ENCODE measurements at regions not wholly inside any gene's neighbourhood (a gene's known extent, or its start where the extent isn't known, plus 50 kb on each side); places are given as distances from the start of the nearest gene placed in this dataset.

DNA sequence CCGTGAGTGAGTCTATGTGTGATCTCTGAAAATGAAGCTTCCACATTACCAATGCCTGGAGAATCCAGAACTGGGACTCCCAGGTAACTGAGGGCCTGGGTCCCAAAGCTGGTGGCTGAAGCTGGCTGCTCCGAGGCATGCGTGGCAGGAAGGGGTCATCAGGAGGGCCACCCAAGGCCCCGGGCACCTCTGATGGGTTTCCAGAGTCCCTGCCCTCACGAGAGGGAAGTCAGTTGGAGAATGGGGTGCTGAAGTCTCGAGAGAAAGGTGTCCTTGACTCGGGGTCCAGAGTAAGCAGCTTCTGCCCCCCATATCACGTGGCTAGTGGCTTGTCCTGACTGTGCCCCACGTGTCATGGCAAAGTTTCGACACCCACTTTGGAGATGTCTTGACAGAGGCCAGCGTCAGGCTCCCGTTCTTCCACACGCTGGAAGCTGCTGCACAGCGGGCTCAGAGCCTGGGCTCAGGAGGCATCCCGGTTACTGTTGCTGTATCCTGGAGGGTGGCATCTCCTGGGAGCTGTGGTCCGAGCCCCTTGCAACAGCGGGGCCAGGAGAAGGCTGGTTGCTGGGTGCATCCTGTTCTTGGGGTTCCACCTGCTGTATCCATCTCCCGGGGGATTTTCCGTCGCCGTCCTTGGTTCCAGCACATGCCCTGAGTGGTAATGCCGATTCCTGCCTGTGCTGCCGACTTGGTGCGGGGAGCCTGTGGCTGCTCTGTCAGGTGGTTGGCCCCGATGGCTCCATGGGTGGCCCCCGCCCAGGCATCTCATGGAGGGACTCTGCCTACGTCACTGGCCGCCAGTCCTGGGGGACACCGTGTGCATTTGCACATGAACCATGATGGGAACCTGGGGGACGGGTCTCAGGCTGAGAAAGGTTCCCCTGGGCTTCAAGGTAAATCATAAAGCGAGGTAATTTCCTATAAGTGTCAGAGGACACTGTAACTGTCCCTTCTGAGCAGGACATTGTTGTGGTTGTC is 183.3 kb upstream of the HDAC4 start (continued):
- TF ChIP-seq, protein P1, sequence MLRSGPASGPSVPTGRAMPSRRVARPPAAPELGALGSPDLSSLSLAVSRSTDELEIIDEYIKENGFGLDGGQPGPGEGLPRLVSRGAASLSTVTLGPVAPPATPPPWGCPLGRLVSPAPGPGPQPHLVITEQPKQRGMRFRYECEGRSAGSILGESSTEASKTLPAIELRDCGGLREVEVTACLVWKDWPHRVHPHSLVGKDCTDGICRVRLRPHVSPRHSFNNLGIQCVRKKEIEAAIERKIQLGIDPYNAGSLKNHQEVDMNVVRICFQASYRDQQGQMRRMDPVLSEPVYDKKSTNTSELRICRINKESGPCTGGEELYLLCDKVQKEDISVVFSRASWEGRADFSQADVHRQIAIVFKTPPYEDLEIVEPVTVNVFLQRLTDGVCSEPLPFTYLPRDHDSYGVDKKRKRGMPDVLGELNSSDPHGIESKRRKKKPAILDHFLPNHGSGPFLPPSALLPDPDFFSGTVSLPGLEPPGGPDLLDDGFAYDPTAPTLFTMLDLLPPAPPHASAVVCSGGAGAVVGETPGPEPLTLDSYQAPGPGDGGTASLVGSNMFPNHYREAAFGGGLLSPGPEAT (IDR thresholded peaks at IDR 0.05; ENCODE audit: low read depth): no peak
- TF ChIP-seq CEBPB (IDR thresholded peaks at IDR 0.05; ENCODE audit: borderline replicate concordance in 1 of 2, low read depth in 2 of 2, low read length in 2 of 2) (no peak), ATF7 (IDR thresholded peaks at IDR 0.05; ENCODE audit: low read depth) (no peak), ETV6 (conservative IDR thresholded peaks at IDR 0.05 in 1 of 2, IDR thresholded peaks at IDR 0.05 in 1 of 2; ENCODE audit: borderline replicate concordance in 1 of 2, low read depth in 1 of 2) (no peak)

DNA sequence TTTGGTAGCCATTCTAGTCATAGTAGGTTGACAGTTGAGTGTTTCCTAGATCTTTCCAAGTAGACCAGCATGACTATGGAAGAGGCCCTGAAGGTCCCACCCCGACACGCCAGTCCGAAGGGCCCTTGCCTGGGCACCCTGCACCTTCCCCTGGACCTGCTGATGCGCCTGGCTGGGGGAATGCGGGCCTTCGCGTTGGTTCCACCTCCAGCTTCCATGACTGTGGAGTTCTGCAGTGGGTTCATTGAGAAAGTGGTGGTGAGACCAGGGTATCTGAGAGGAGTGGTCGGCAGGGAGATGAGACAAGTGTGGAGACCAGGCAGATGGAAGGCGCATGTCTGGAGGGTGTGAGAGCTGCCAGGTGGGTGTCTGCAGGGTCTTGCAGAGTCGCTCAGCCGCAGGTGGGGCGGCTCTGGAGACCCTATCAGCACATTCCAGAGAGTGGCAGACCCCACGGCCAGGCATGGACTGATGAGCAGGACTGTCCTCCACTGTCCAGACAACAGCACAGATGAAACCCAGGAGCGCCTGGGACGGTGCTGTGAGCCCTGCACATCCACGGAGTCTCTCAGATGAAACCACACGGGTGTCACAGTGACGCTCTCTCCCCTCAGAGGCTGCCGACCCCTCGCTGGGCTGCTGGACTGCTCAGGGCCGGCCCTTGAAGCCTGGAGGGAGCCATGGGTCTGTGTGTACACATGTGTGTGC is 182.5 kb upstream of the HDAC4 start:
- in situ Hi-C loops (cut with MboI): no loop called here
- H3K36me3 ChIP-seq (ENCODE audit: control insufficient read depth in 2 of 2, insufficient read depth in 2 of 2, low read length in 1 of 2): no peaks in the 10 kb centered on the region
- no peaks in the 10 kb centered on the region for H3K79me2 ChIP-seq (ENCODE audit: control insufficient read depth, insufficient read depth, low read length)
- 29% methylated on average over 21 of the region's 21 CpGs for WGBS (ENCODE audit: insufficient coverage, insufficient replicate concordance, low lambda C conversion rate, missing lambda C conversion rate)
- no peaks in the 10 kb centered on the region; a peak in 1 of 4 replicates for H3K27me3 ChIP-seq (replicated peaks in 1 of 2; ENCODE audit: control insufficient read depth in 2 of 2, insufficient read depth in 2 of 2, low read length in 1 of 2)
- H3K9me3 ChIP-seq (replicated peaks; ENCODE audit: control insufficient read depth, insufficient read depth, low read length): no peaks in the 10 kb centered on the region; the same call in 2 of the 3 replicates
- no peak for DNase-seq (ENCODE audit: low read depth, low spot score)
- FAIRE-seq: no peak
- H3K4me2 ChIP-seq (ENCODE audit: control insufficient read depth, insufficient read depth): no peak overlapping the region
- SMC1A ChIA-PET (ENCODE audit: uncharacterized antibody, unreplicated experiment): no interaction called here
- no peaks in the 10 kb centered on the region for H3K4me1 ChIP-seq (ENCODE audit: control insufficient read depth, insufficient read depth, low read length)
- ATAC-seq: no peak
- CTCF ChIA-PET: no interaction called here
- H3K27ac ChIP-seq (ENCODE audit: control insufficient read depth, insufficient read depth): no peak overlapping the region
- no peak overlapping the region for H3K4me3 ChIP-seq
- no peak overlapping the region for H3K9ac ChIP-seq (ENCODE audit: control insufficient read depth, insufficient read depth, low read length)
- RAD21 ChIA-PET (ENCODE audit: unreplicated experiment): no interaction called here
- no peaks in the 10 kb centered on the region for H4K20me1 ChIP-seq (ENCODE audit: control insufficient read depth, insufficient read depth)
- intact Hi-C loops (cut with micrococcal nuclease; ENCODE audit: unreplicated experiment): no loop called here
- POLR2A ChIA-PET: no interaction called here
- H2AFZ ChIP-seq (ENCODE audit: control insufficient read depth, low read depth, low read length): no peak overlapping the region
- no TSS peak for BruUV-seq (replicated peaks)
- TF ChIP-seq SPI1 (IDR thresholded peaks at IDR 0.05; ENCODE audit: borderline replicate concordance, insufficient read depth, low read depth, low read length): no peak
- no peak for TF ChIP-seq E4F1 (IDR thresholded peaks at IDR 0.05; ENCODE audit: borderline replicate concordance, partially characterized antibody)
- TF ChIP-seq POLR2AphosphoS5 (IDR thresholded peaks at IDR 0.05; ENCODE audit: low read length): no peak
- no peak for TF ChIP-seq SRF (IDR thresholded peaks at IDR 0.05; ENCODE audit: low read depth in 2 of 2, low read length in 2 of 2)
- no peak for TF ChIP-seq YBX1 (IDR thresholded peaks at IDR 0.05)
- TF ChIP-seq CTCF (IDR thresholded peaks at IDR 0.05 in 2 of 3, conservative IDR thresholded peaks at IDR 0.05 in 1 of 3; ENCODE audit: control insufficient read depth in 2 of 3, extremely low read depth in 1 of 3, insufficient read depth in 1 of 3, low read depth in 3 of 3, low read length in 3 of 3): no peak
- no peak for TF ChIP-seq WRNIP1 (IDR thresholded peaks at IDR 0.05; ENCODE audit: borderline replicate concordance, low read depth, low read length)
- no peak for TF ChIP-seq RAD21 (IDR thresholded peaks at IDR 0.05; ENCODE audit: insufficient read depth, low read depth, low read length)

Measured in GM12878 (cell line).